Osteoblast (primary cell): ENCODE measurements at regions not wholly inside any gene's neighbourhood (a gene's known extent, or its start where the extent isn't known, plus 50 kb on each side); places are given as distances from the start of the nearest gene placed in this dataset.

Experiments
- DNase-seq: peaks from one replicate; pipeline ENCODE4 v3.0.0; 2011; ENCODE audit warnings: low spot score, mixed read lengths; ENCODE audit not compliant: insufficient read length; ENCODE audit errors: missing footprints
- H2AFZ ChIP-seq: 2 replicates; pipeline ENCODE4 v1.6.0; 2011; ENCODE audit warnings: mild to moderate bottlenecking, low read length
- H3K27ac ChIP-seq: 2 replicates; pipeline ENCODE4 v1.5.1; 2011; ENCODE audit warnings: mild to moderate bottlenecking, low read depth, low read length, moderate library complexity
- H3K27me3 ChIP-seq: 2 replicates; pipeline ENCODE4 v1.6.0; 2012; ENCODE audit warnings: mild to moderate bottlenecking, control low read depth, inconsistent platforms, low read length, moderate library complexity; ENCODE audit not compliant: insufficient read depth
- H3K36me3 ChIP-seq: 2 replicates; pipeline ENCODE4 v1.5.1; 2011; ENCODE audit warnings: mild to moderate bottlenecking, low read length, control low read depth, moderate library complexity; ENCODE audit not compliant: insufficient read depth
- H3K4me1 ChIP-seq: 2 replicates; pipeline ENCODE4 v1.5.1; 2011; ENCODE audit warnings: mild to moderate bottlenecking, low read length, control low read depth, moderate library complexity; ENCODE audit not compliant: insufficient read depth
- H3K4me2 ChIP-seq: 2 replicates; pipeline ENCODE4 v1.6.0; 2011; ENCODE audit warnings: mild to moderate bottlenecking, low read length; ENCODE audit not compliant: insufficient read depth
- H3K4me3 ChIP-seq: fragments of 200-600 bp; sonication (generic); 3 replicates; pipeline ENCODE4 v1.5.1; 2012; ENCODE audit warnings: mild to moderate bottlenecking, low read length, inconsistent platforms; ENCODE audit not compliant: insufficient read depth
- H3K79me2 ChIP-seq: 2 replicates; pipeline ENCODE4 v1.6.0; 2012; ENCODE audit warnings: mild to moderate bottlenecking, low read length, control low read depth, inconsistent platforms; ENCODE audit not compliant: insufficient read depth
- H3K9me3 ChIP-seq: 2 replicates; pipeline ENCODE4 v1.5.1; 2011; ENCODE audit warnings: low read depth, low read length, control low read depth
- H4K20me1 ChIP-seq: 2 replicates; pipeline ENCODE4 v1.6.0; 2012; ENCODE audit warnings: mild to moderate bottlenecking, low read length, control low read depth; ENCODE audit not compliant: insufficient read depth
- TF ChIP-seq, protein P1 (sequence below): IDR thresholded peaks from 2 replicates; pipeline ENCODE4 v1.5.1; 2011; ENCODE audit warnings: mild to moderate bottlenecking, low read depth, low read length, moderate library complexity; ENCODE audit errors: extremely low read depth

DNA sequence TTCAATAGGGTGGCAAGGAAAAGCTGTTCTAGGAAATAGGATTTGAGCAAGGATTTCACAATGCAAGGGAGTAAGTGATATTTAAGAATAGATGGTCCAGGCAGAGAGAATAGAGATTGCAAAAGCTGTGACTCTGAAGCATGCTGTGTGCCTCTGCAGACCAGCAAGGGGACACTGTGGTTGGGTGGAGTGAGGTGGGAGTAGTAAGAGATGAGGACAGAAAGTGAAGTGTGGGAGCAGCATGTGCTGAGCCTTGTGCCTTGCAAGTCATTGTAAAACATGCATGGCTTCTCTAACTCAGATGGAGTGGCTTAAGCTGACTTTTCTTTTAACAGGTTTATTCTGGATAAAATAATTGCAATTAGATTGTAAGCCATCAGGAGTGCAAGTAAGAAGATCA lies 442.4 kb downstream of the CCSER2 start:
- TF ChIP-seq, protein P1, sequence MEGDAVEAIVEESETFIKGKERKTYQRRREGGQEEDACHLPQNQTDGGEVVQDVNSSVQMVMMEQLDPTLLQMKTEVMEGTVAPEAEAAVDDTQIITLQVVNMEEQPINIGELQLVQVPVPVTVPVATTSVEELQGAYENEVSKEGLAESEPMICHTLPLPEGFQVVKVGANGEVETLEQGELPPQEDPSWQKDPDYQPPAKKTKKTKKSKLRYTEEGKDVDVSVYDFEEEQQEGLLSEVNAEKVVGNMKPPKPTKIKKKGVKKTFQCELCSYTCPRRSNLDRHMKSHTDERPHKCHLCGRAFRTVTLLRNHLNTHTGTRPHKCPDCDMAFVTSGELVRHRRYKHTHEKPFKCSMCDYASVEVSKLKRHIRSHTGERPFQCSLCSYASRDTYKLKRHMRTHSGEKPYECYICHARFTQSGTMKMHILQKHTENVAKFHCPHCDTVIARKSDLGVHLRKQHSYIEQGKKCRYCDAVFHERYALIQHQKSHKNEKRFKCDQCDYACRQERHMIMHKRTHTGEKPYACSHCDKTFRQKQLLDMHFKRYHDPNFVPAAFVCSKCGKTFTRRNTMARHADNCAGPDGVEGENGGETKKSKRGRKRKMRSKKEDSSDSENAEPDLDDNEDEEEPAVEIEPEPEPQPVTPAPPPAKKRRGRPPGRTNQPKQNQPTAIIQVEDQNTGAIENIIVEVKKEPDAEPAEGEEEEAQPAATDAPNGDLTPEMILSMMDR = no peak
- Histone ChIP-seq H3K4me2 (no peak overlapping the region), H3K4me1 (no peaks in the 10 kb centered on the region), H3K27me3 (no peaks in the 10 kb centered on the region), H2AFZ (no peak overlapping the region), H3K79me2 (no peaks in the 10 kb centered on the region), H3K4me3 (no peak overlapping the region), H3K27ac (no peak overlapping the region), H4K20me1 (no peaks in the 10 kb centered on the region), H3K9me3 (no peaks in the 10 kb centered on the region), H3K36me3 (no peaks in the 10 kb centered on the region)
- DNase-seq = no peak

DNA sequence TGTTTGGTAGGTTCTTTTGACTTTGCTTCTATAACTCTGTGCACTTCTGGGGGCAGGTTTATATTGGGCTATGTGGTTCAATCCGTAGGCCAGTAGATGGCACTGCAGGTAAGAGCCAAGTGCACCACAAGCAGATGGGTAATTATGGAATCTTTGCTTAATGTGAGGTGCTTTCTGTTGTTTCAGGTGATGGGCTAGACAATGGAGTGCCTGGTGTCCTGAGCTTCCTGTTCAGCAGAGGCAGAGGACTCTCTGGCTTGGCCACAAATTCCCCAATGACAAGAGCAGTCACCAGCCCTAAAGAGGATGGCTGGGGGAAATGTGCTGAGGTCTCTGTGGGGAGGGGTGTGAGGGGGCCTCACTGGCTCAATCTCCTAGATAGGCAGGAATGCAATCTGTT lies 455.0 kb downstream of the CCSER2 start:
- Histone ChIP-seq H3K36me3 (no peaks in the 10 kb centered on the region), H4K20me1 (no peaks in the 10 kb centered on the region), H3K4me1 (no peaks in the 10 kb centered on the region), H3K9me3 (no peaks in the 10 kb centered on the region), H3K4me2 (no peak overlapping the region), H3K79me2 (no peaks in the 10 kb centered on the region), H2AFZ (no peak overlapping the region), H3K4me3 (no peak overlapping the region), H3K27ac (no peak overlapping the region), H3K27me3 (no peaks in the 10 kb centered on the region)
- TF ChIP-seq, protein P1 = peak; percentile 42
- DNase-seq = no peak

DNA sequence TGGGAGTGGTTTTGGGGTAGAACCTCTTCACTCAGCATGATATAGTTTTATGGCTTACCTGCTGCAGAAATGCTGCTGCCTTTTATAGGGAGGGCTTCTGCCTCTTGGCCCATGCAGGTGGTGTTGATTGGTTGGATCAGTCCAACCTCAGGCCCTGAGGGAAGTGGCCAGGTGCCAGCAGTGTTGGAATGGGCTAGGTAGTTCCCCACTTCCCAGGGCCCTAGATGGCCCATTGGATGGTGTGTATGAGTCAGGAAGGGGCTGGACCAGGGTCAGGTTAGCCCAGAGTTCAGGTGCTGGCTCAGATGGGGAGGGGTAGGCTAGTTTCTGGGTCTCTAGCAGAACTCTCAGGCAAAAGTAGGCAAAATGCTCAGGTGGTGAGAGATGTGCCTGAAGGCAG lies 455.5 kb downstream of the CCSER2 start:
- no peaks in the 10 kb centered on the region for H3K4me1 ChIP-seq
- H3K79me2 ChIP-seq = no peaks in the 10 kb centered on the region
- DNase-seq = no peak
- no peaks in the 10 kb centered on the region for H3K27me3 ChIP-seq
- H3K36me3 ChIP-seq = no peaks in the 10 kb centered on the region
- H3K9me3 ChIP-seq = no peaks in the 10 kb centered on the region
- no peaks in the 10 kb centered on the region for H4K20me1 ChIP-seq
- H3K4me3 ChIP-seq = no peak overlapping the region
- no peak overlapping the region for H2AFZ ChIP-seq
- TF ChIP-seq, protein P1 = no peak
- no peak overlapping the region for H3K4me2 ChIP-seq
- H3K27ac ChIP-seq = no peak overlapping the region

DNA sequence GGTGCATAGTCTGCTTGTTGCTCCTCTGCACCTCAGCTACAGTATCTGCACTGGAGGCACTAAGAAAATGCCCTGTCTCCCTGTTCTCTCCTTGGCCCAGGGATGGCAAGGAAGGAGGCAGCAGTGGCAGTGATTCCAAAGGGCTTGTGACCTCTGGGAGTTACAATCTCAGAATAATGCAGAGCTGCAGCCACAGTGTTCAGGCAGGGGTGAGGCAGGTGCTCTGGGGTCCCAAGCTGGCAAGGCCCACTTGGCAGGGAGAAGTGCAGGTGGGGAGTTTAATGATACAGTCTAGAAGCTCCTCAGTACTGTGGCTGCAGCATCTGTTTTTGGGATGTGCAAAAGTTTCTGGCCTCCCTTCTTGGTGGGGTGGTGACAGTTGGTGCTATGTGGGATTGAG lies 456.4 kb downstream of the CCSER2 start:
- Histone ChIP-seq H3K36me3 (no peaks in the 10 kb centered on the region), H3K4me1 (no peaks in the 10 kb centered on the region), H3K4me2 (no peak overlapping the region), H3K27ac (no peak overlapping the region), H3K9me3 (no peaks in the 10 kb centered on the region), H4K20me1 (no peaks in the 10 kb centered on the region), H3K4me3 (no peak overlapping the region), H3K27me3 (no peaks in the 10 kb centered on the region), H3K79me2 (no peaks in the 10 kb centered on the region), H2AFZ (no peak overlapping the region)
- no peak for DNase-seq
- TF ChIP-seq, protein P1 = no peak
